Neural cell (in vitro differentiated cells): ENCODE measurements at regions not wholly inside any gene's neighbourhood (a gene's known extent, or its start where the extent isn't known, plus 50 kb on each side); places are given as distances from the start of the nearest gene placed in this dataset.

ENCODE experiments used
- H2AFZ ChIP-seq: fragments of 200-600, 300-800 bp; sonication (generic), shearing (Covaris generic); 2 replicates; pipeline ENCODE4 v1.6.0; 2014; ENCODE audit warnings: low read depth, mild to moderate bottlenecking, antibody characterized with exemption, low read length, moderate library complexity
- H3F3A ChIP-seq: fragments of 200-600 bp; shearing (Covaris generic); 2 replicates; pipeline ENCODE4 v1.6.1; 2016; ENCODE audit warnings: mild to moderate bottlenecking, moderate library complexity, mixed read lengths, antibody characterized with exemption, low read length; ENCODE audit not compliant: insufficient read depth, poor library complexity, severe bottlenecking
- H3K27ac ChIP-seq: fragments of 200-600, 300-800 bp; sonication (generic), shearing (Covaris generic); 2 replicates; pipeline ENCODE4 v1.5.1; 2014; ENCODE audit warnings: mild to moderate bottlenecking, low read length, moderate library complexity
- H3K27me3 ChIP-seq: fragments of 300-800, 200-600 bp; sonication (generic), shearing (Covaris generic); 2 replicates; pipeline ENCODE4 v1.6.0; 2014; ENCODE audit warnings: mild to moderate bottlenecking, low read depth, low read length, moderate library complexity; ENCODE audit not compliant: insufficient read depth
- H3K36me3 ChIP-seq: fragments of 300-800, 200-600 bp; sonication (generic), shearing (Covaris generic); 2 replicates; pipeline ENCODE4 v1.5.1; 2014; ENCODE audit warnings: mild to moderate bottlenecking, antibody characterized with exemption, low read length, moderate library complexity; ENCODE audit not compliant: insufficient read depth
- H3K4me2 ChIP-seq: fragments of 300-800, 200-600 bp; sonication (generic), shearing (Covaris generic); 2 replicates; pipeline ENCODE4 v1.6.0; 2014; ENCODE audit warnings: mild to moderate bottlenecking, low read length
- H3K4me3 ChIP-seq: fragments of 300-800, 200-600 bp; sonication (generic), shearing (Covaris generic); 2 replicates; pipeline ENCODE4 v1.5.1; 2014; ENCODE audit warnings: mild to moderate bottlenecking, low read length, moderate library complexity
- H3K79me2 ChIP-seq: fragments of 200-600 bp; shearing (Covaris generic); replicated peaks from 2 replicates; pipeline ENCODE4 v1.6.0; 2014; ENCODE audit warnings: mild to moderate bottlenecking, low read length, moderate library complexity; ENCODE audit not compliant: insufficient read depth
- H3K9ac ChIP-seq: fragments of 300-800, 200-600 bp; sonication (generic), shearing (Covaris generic); 2 replicates; pipeline ENCODE4 v1.6.1; 2016; ENCODE audit warnings: mild to moderate bottlenecking, low read length, mixed read lengths
- H3K9me2 ChIP-seq: fragments of 200-600 bp; shearing (Covaris generic); 2 replicates; pipeline ENCODE4 v1.6.1; 2016; ENCODE audit warnings: mild to moderate bottlenecking, low read length, mixed read lengths; ENCODE audit not compliant: insufficient read depth
- H3K9me3 ChIP-seq: fragments of 200-600, 300-800 bp; sonication (generic), shearing (Covaris generic); 2 replicates; pipeline ENCODE4 v1.6.1; 2016; ENCODE audit warnings: mild to moderate bottlenecking, mixed run types, low read length, moderate library complexity, mixed read lengths
- H4K20me1 ChIP-seq: fragments of 200-600 bp; shearing (Covaris generic); 2 replicates; pipeline ENCODE4 v1.6.1; 2016; ENCODE audit warnings: mild to moderate bottlenecking, mixed run types; ENCODE audit not compliant: insufficient read depth
- CTCF ChIP-seq: fragments of 450-650 bp; IDR thresholded peaks from 2 replicates; pipeline ENCODE4 v1.5.1; 2014; ENCODE audit warnings: antibody characterized with exemption, mild to moderate bottlenecking, moderate library complexity; ENCODE audit not compliant: poor library complexity, severe bottlenecking
- EP300 ChIP-seq: fragments of 450-650 bp; conservative IDR thresholded peaks from 2 replicates; pipeline ENCODE4 v1.6.1; 2014; ENCODE audit warnings: antibody characterized with exemption, mild to moderate bottlenecking, moderate library complexity; ENCODE audit not compliant: poor library complexity, severe bottlenecking
- EZH2 ChIP-seq: fragments of 200-600, 300-800 bp; shearing (Covaris generic), sonication (generic); IDR thresholded peaks from 2 replicates; pipeline ENCODE4 v1.6.1; 2014; ENCODE audit warnings: antibody characterized with exemption, low read length, borderline replicate concordance, mild to moderate bottlenecking; ENCODE audit not compliant: insufficient read depth, poor library complexity, severe bottlenecking
- MXI1 ChIP-seq: fragments of 450-650 bp; conservative IDR thresholded peaks from 2 replicates; pipeline ENCODE4 v1.6.1; 2014; ENCODE audit warnings: antibody characterized with exemption, mild to moderate bottlenecking; ENCODE audit not compliant: poor library complexity, severe bottlenecking
- POLR2AphosphoS5 ChIP-seq: IDR thresholded peaks from 2 replicates; pipeline ENCODE4 v1.6.1; 2012
- RAD21 ChIP-seq: fragments of 450-650 bp; conservative IDR thresholded peaks from 2 replicates; pipeline ENCODE4 v1.6.1; 2014; ENCODE audit warnings: antibody characterized with exemption, mild to moderate bottlenecking, moderate library complexity
- REST ChIP-seq: IDR thresholded peaks from 2 replicates; pipeline ENCODE4 v1.6.1; 2012; ENCODE audit warnings: borderline replicate concordance
- SMC3 ChIP-seq: fragments of 450-650 bp; conservative IDR thresholded peaks from 2 replicates; pipeline ENCODE4 v1.6.1; 2014; ENCODE audit warnings: antibody characterized with exemption, mild to moderate bottlenecking, moderate library complexity; ENCODE audit not compliant: poor library complexity
- TAF1 ChIP-seq: IDR thresholded peaks from 2 replicates; pipeline ENCODE4 v1.6.1; 2012; ENCODE audit warnings: low read depth

- Histone ChIP-seq H3K4me2 (no peak overlapping the region), H3K9me3 (no peaks in the 10 kb centered on the region), H3K27ac (no peak overlapping the region), H3K9ac (no peak overlapping the region), H3F3A (no peaks in the 10 kb centered on the region), H3K9me2 (no peaks in the 10 kb centered on the region), H3K4me3 (no peak overlapping the region), H4K20me1 (no peaks in the 10 kb centered on the region), H3K27me3 (no peaks in the 10 kb centered on the region), H3K79me2 (peaks cover 7% of the 10 kb centered on the region), H3K36me3 (no peaks in the 10 kb centered on the region), H2AFZ (no peak overlapping the region)
- TF ChIP-seq POLR2AphosphoS5, result no peak
- TF ChIP-seq CTCF, result no peak
- no peak for TF ChIP-seq EZH2
- no peak for TF ChIP-seq RAD21
- no peak for TF ChIP-seq EP300
- no peak for TF ChIP-seq TAF1
- no peak for TF ChIP-seq REST
- no peak for TF ChIP-seq MXI1
Observed at GRCh38 chr6:56736804-56737203, 94.1 kb upstream of the DST start.

- H3K79me2 ChIP-seq, result peaks cover 3% of the 10 kb centered on the region
- no peak overlapping the region for H3K9ac ChIP-seq
Observed at GRCh38 chr6:56734335-56734734, 91.6 kb upstream of the DST start.

More at GRCh38 chr6:56734335-56734734, 91.6 kb upstream of the DST start:
- Histone ChIP-seq H3K9me3 (no peaks in the 10 kb centered on the region), H4K20me1 (no peaks in the 10 kb centered on the region), H3K4me3 (no peak overlapping the region), H3K4me2 (no peak overlapping the region), H3K9me2 (no peaks in the 10 kb centered on the region), H2AFZ (no peak overlapping the region), H3K36me3 (no peaks in the 10 kb centered on the region), H3K27ac (peak overlapping the region; percentile 2), H3F3A (no peaks in the 10 kb centered on the region), H3K27me3 (no peaks in the 10 kb centered on the region)
- no peak for TF ChIP-seq POLR2AphosphoS5
- TF ChIP-seq MXI1, result no peak
- no peak for TF ChIP-seq RAD21
- TF ChIP-seq TAF1, result no peak
- TF ChIP-seq EZH2, result no peak
- TF ChIP-seq REST, result no peak
- no peak for TF ChIP-seq CTCF
- no peak for TF ChIP-seq SMC3
- TF ChIP-seq EP300, result no peak
